KMS-11 (cell line): ENCODE measurements at regions not wholly inside any gene's neighbourhood (a gene's known extent, or its start where the extent isn't known, plus 50 kb on each side); places are given as distances from the start of the nearest gene placed in this dataset.
A peak's percentile ranks its signal among the peaks of the same experiment; 100 is the strongest.

Experiments used
- H2AFZ ChIP-seq: fragments of 200-600 bp; sonication (generic); 2 replicates; pipeline ENCODE4 v1.6.1; 2016; ENCODE audit warnings: antibody characterized with exemption, mixed run types, low read depth
- H3K27ac ChIP-seq: fragments of 200-600 bp; sonication (generic); 2 replicates; pipeline ENCODE4 v1.6.1; 2016; ENCODE audit warnings: mild to moderate bottlenecking, mixed run types
- H3K27me3 ChIP-seq: fragments of 200-600 bp; sonication (generic); 2 replicates; pipeline ENCODE4 v1.6.1; 2017; ENCODE audit warnings: mild to moderate bottlenecking, low read depth, mixed run types, moderate library complexity; ENCODE audit not compliant: insufficient read depth
- H3K36me3 ChIP-seq: fragments of 200-600 bp; sonication (generic); 2 replicates; pipeline ENCODE4 v1.6.1; 2017; ENCODE audit warnings: mild to moderate bottlenecking, mixed run types; ENCODE audit not compliant: insufficient read depth
- H3K4me1 ChIP-seq: fragments of 200-600 bp; sonication (generic); 2 replicates; pipeline ENCODE4 v1.6.1; 2016; ENCODE audit warnings: mild to moderate bottlenecking, low read depth, mixed run types; ENCODE audit not compliant: poor library complexity, severe bottlenecking
- H3K4me2 ChIP-seq: fragments of 200-600 bp; sonication (generic); 2 replicates; pipeline ENCODE4 v1.7.0; 2016; ENCODE audit warnings: mild to moderate bottlenecking, mixed run types
- H3K4me3 ChIP-seq: fragments of 200-600 bp; sonication (generic); IDR thresholded peaks from 2 replicates; pipeline ENCODE4 v1.6.1; 2017; ENCODE audit warnings: low read depth, low read length, mixed read lengths; ENCODE audit not compliant: insufficient read depth
- H3K79me2 ChIP-seq: fragments of 200-600 bp; sonication (generic); 2 replicates; pipeline ENCODE4 v1.6.1; 2016; ENCODE audit warnings: low read depth, mixed run types; ENCODE audit not compliant: insufficient read depth
- H3K9ac ChIP-seq: fragments of 200-600 bp; sonication (generic); 2 replicates; pipeline ENCODE4 v1.6.1; 2016; ENCODE audit warnings: mild to moderate bottlenecking, mixed run types
- H4K20me1 ChIP-seq: fragments of 200-600 bp; sonication (generic); 2 replicates; pipeline ENCODE4 v1.6.1; 2016; ENCODE audit warnings: mild to moderate bottlenecking, mixed run types; ENCODE audit not compliant: insufficient read depth
- TF ChIP-seq, protein P1 (sequence below): fragments of 200-600 bp; sonication (generic); conservative IDR thresholded peaks from 2 replicates; pipeline ENCODE4 v1.6.1; 2017; ENCODE audit warnings: low read depth, mild to moderate bottlenecking, antibody characterized with exemption, low read length, moderate library complexity, mixed read lengths

DNA sequence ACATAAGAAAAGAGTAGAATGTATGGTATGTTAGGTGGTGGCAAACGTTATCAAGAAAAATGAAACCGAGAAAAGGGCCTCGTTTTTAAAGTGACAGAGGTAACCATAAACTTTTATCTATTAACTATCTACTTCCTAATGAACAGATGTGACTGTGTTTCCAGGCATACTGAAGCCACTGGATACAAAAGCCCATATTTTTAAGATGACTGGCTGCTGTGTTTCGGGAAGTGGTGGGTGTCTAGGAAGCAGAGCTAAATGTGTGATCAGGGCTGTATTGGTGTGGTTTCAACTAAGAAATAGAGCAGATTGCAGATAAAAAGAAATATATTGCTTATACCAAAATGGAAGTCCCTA lies 71.8 kb downstream of the CHRM3 start:
- H3K4me3 ChIP-seq = no peak overlapping the region
- no peak overlapping the region for H3K27ac ChIP-seq
- H2AFZ ChIP-seq = 0 out of 2 replicates have a peak overlapping the region, but pooled peaks have one; percentile 7
- no peaks in the 10 kb centered on the region for H4K20me1 ChIP-seq
- TF ChIP-seq, protein P1, sequence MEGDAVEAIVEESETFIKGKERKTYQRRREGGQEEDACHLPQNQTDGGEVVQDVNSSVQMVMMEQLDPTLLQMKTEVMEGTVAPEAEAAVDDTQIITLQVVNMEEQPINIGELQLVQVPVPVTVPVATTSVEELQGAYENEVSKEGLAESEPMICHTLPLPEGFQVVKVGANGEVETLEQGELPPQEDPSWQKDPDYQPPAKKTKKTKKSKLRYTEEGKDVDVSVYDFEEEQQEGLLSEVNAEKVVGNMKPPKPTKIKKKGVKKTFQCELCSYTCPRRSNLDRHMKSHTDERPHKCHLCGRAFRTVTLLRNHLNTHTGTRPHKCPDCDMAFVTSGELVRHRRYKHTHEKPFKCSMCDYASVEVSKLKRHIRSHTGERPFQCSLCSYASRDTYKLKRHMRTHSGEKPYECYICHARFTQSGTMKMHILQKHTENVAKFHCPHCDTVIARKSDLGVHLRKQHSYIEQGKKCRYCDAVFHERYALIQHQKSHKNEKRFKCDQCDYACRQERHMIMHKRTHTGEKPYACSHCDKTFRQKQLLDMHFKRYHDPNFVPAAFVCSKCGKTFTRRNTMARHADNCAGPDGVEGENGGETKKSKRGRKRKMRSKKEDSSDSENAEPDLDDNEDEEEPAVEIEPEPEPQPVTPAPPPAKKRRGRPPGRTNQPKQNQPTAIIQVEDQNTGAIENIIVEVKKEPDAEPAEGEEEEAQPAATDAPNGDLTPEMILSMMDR = no peak
- H3K9ac ChIP-seq = no peak overlapping the region
- H3K4me2 ChIP-seq = no peak overlapping the region
- H3K27me3 ChIP-seq = no peaks in the 10 kb centered on the region
- H3K79me2 ChIP-seq = no peaks in the 10 kb centered on the region
- no peaks in the 10 kb centered on the region for H3K4me1 ChIP-seq
- no peaks in the 10 kb centered on the region for H3K36me3 ChIP-seq

DNA sequence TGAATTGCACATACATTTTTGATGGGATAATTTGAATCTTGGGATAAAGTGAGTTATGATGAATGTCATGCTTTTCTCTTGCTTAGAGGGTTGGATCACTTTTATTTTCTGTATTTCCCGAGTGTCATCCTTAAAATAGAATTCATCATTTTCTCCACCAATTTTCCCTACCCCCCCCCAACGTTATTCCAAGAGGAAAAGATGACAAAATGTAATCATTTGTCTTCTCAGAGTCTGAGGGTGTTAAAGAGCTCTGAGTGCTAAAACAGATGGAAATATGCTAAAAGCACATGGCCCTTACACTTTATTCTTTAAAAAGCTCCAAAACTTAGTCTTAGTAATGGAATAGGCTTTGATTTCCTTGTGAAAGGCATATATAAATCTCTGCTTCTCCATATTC lies 81.4 kb downstream of the CHRM3 start:
- no peak overlapping the region for H3K27ac ChIP-seq
- H3K36me3 ChIP-seq = no peaks in the 10 kb centered on the region
- H3K9ac ChIP-seq = no peak overlapping the region
- H3K4me1 ChIP-seq = no peaks in the 10 kb centered on the region
- TF ChIP-seq, protein P1 = no peak
- H2AFZ ChIP-seq = no peak overlapping the region
- no peaks in the 10 kb centered on the region for H4K20me1 ChIP-seq
- H3K27me3 ChIP-seq = no peaks in the 10 kb centered on the region
- no peak overlapping the region for H3K4me2 ChIP-seq
- no peak overlapping the region for H3K4me3 ChIP-seq
- no peaks in the 10 kb centered on the region for H3K79me2 ChIP-seq

DNA sequence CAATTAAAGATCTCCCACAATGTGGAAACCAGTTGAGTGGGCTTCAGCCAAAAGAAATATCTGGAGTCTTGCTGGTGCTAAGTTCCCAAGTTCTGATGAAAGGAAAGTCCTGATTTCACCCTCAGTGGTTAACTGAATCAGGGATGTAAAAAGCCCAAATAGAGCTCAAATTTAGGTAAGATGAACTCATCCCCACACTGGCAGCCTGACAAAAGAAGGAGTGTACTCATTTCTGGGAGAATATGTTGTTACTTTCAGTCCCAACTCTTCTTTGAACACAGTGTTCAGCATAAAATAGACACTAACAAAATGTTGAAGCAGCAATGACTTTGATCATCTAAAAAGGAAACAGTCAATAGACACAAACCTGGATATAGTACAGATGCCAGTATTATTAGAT lies 91.7 kb downstream of the CHRM3 start:
- Histone ChIP-seq H3K79me2 (no peaks in the 10 kb centered on the region), H2AFZ (no peak overlapping the region), H3K4me1 (no peaks in the 10 kb centered on the region), H3K36me3 (no peaks in the 10 kb centered on the region; the same call in 1 of the 2 replicates), H4K20me1 (no peaks in the 10 kb centered on the region), H3K27me3 (no peaks in the 10 kb centered on the region), H3K9ac (no peak overlapping the region), H3K27ac (no peak overlapping the region), H3K4me2 (no peak overlapping the region), H3K4me3 (no peak overlapping the region)
- TF ChIP-seq, protein P1 = no peak

DNA sequence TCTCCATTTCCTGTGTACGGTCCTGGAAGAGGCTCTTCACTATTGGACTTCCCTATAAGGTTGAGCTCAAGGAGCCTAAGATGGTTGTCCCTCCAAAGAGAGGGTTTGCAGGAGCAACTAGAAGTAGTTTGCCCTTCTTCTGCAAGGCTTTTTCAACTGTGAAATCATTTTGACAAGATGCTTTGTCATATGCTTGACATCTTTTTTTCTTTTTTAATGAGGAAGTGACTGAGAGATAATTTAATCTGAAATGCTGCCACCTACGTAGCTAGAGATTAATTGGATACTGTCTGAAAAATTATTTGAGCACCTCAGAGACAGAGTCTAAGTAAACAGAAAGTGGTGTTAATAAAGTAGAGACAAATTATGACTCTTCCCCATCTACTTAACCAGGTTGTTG lies 97.0 kb downstream of the CHRM3 start:
- Histone ChIP-seq H3K79me2 (no peaks in the 10 kb centered on the region), H3K4me1 (no peaks in the 10 kb centered on the region), H3K4me2 (no peak overlapping the region), H3K27me3 (no peaks in the 10 kb centered on the region), H3K27ac (no peak overlapping the region), H3K36me3 (no peaks in the 10 kb centered on the region; the same call in 1 of the 2 replicates), H3K9ac (no peak overlapping the region), H3K4me3 (no peak overlapping the region), H4K20me1 (no peaks in the 10 kb centered on the region), H2AFZ (no peak overlapping the region)
- TF ChIP-seq, protein P1 = no peak
